ENCODE measurements at regions not wholly inside any gene's neighbourhood (a gene's known extent, or its start where the extent isn't known, plus 50 kb on each side); places are given as distances from the start of the nearest gene placed in this dataset.

DNA sequence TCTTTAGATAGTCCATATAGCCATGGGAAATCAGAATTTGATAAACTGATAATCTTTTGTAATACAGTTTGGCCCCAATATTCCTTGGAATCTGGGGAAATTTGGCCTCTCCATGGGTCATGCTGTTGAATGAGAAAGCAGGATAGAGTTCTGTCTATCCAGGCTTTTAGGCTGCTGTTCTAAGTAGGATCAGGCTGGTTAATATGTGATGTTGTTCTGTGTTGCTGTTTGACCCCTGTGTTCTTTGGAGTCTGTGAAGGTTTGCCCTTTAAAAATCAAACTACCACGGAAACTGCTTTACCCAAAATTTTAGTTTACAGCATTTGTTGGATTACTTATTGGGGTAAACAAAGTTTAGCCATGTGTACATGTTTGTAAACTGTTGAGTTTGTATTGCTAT is 114.5 kb downstream of the ZNF330 start:
- no peak for FAIRE-seq

More for the DNA sequence above, 114.5 kb downstream of the ZNF330 start:
- Histone ChIP-seq H4K5ac (ENCODE audit: insufficient read length, low read depth, low read length) (no peak overlapping the region), H4K20me1 (replicated peaks in 1 of 2; ENCODE audit: control insufficient read depth in 1 of 2, insufficient read depth in 2 of 2, low read length in 2 of 2) (no peaks in the 10 kb centered on the region), H2BK20ac (ENCODE audit: low read length) (no peak overlapping the region), H3K79me1 (ENCODE audit: low read depth, low read length) (no peaks in the 10 kb centered on the region), H4K8ac (ENCODE audit: extremely low read depth, insufficient read depth, low read length) (no peak overlapping the region), H3K9me3 (ENCODE audit: insufficient read depth in 2 of 2, low read depth in 1 of 2, low read length in 1 of 2) (no peaks in the 10 kb centered on the region), H2BK120ac (replicated peaks; ENCODE audit: low read depth, low read length) (no peak overlapping the region), H3K4me2 (ENCODE audit: insufficient read depth in 1 of 2, low read depth in 2 of 2, low read length in 2 of 2) (no peak overlapping the region), H3K4me3 (ENCODE audit: extremely low read depth in 1 of 4, insufficient read depth in 2 of 4, low read depth in 3 of 4, low read length in 4 of 4) (no peak overlapping the region), H3K9ac (replicated peaks in 1 of 4; ENCODE audit: extremely low read depth in 1 of 4, low read depth in 3 of 4, low read length in 3 of 4) (no peak overlapping the region), H2BK5ac (ENCODE audit: low read depth, low read length) (no peak overlapping the region), H3K79me2 (ENCODE audit: control insufficient read depth in 1 of 2, insufficient read depth in 2 of 2, low read length in 2 of 2) (no peaks in the 10 kb centered on the region), H3K23me2 (ENCODE audit: low read depth, low read length) (no peaks in the 10 kb centered on the region), H2AK5ac (ENCODE audit: low read depth, low read length) (no peak overlapping the region), H3K23ac (ENCODE audit: insufficient read length) (no peak overlapping the region), H3K27me3 (replicated peaks in 1 of 4; ENCODE audit: control insufficient read depth in 3 of 4, extremely low read depth in 1 of 4, insufficient read depth in 3 of 4, low read length in 3 of 4) (no peaks in the 10 kb centered on the region), H3K4ac (replicated peaks; ENCODE audit: insufficient read length, low read depth, low read length) (no peak overlapping the region), H2BK12ac (ENCODE audit: low read depth, low read length) (no peak overlapping the region), H4K91ac (replicated peaks; ENCODE audit: insufficient read length, low read length) (no peak overlapping the region), H2AFZ (ENCODE audit: low read length) (no peak overlapping the region), H3K18ac (ENCODE audit: extremely low read depth, low read length) (no peak overlapping the region), H2BK15ac (ENCODE audit: low read length) (no peak overlapping the region), H3K56ac (replicated peaks; ENCODE audit: insufficient read length, low read depth, low read length) (no peak overlapping the region), H3K27ac (ENCODE audit: low read depth, low read length) (no peak overlapping the region), H3K36me3 (ENCODE audit: control insufficient read depth in 2 of 4, insufficient read depth in 4 of 4, low read length in 3 of 4) (no peaks in the 10 kb centered on the region), H3K14ac (ENCODE audit: insufficient read length) (no peak overlapping the region), H3K4me1 (replicated peaks in 1 of 4; ENCODE audit: control insufficient read depth in 3 of 4, insufficient read depth in 4 of 4, low read length in 3 of 4) (no peaks in the 10 kb centered on the region)
- DNase-seq (ENCODE audit: low read depth in 1 of 2, low spot score in 2 of 2) = no peak
- CTCF ChIA-PET (ENCODE audit: partially characterized antibody) = interaction anchor here (0.7 to 1.8 kb wide), 3 partner anchors 12 to 14 kb away, joined by 3 to 8 read pairs (median 4); no protein-coding TSS in a partner anchor
- POLR2A ChIA-PET (ENCODE audit: partially characterized antibody) = no interaction called here
- TF ChIP-seq EZH2 (IDR thresholded peaks at IDR 0.05; ENCODE audit: low read depth, low read length, severe bottlenecking) (no peak), CHD1 (IDR thresholded peaks at IDR 0.05; ENCODE audit: low read depth, low read length) (no peak), EGR1 (IDR thresholded peaks at IDR 0.05; ENCODE audit: borderline replicate concordance, low read depth, low read length) (no peak)
- 68% methylated on average over 1 of the region's 1 CpG; no CpG with 5 or more reads in 1 of the 2 experiments for WGBS, 2 experiments (ENCODE audit: extremely low coverage in 1 of 2, insufficient coverage in 1 of 2, insufficient read length in 1 of 2, insufficient replicate concordance in 2 of 2, low coverage in 1 of 2, low lambda C conversion rate in 2 of 2, missing lambda C conversion rate in 1 of 2)

Measured in H1 (cell line).